ENCODE measurements at regions not wholly inside any gene's neighbourhood (a gene's known extent, or its start where the extent isn't known, plus 50 kb on each side); places are given as distances from the start of the nearest gene placed in this dataset.
A peak's percentile ranks its signal among the peaks of the same experiment; 100 is the strongest.

- WGBS, 2 donors = 83 to 87% methylated on average over 3 of the region's 3 CpGs
- peak in 1 of 2 donors; percentile 61 for DNase-seq (ENCODE audit: low spot score in 2 of 2)
- no peak overlapping the region for H3K4me3 ChIP-seq (ENCODE audit: low read depth, poor library complexity, severe bottlenecking)
- intact Hi-C loops (cut with DNase I; ENCODE audit: low total_unique reads) = no loop called here
- TF ChIP-seq POLR2A (IDR thresholded peaks at IDR 0.05) = no peak
- TF ChIP-seq, protein P1, sequence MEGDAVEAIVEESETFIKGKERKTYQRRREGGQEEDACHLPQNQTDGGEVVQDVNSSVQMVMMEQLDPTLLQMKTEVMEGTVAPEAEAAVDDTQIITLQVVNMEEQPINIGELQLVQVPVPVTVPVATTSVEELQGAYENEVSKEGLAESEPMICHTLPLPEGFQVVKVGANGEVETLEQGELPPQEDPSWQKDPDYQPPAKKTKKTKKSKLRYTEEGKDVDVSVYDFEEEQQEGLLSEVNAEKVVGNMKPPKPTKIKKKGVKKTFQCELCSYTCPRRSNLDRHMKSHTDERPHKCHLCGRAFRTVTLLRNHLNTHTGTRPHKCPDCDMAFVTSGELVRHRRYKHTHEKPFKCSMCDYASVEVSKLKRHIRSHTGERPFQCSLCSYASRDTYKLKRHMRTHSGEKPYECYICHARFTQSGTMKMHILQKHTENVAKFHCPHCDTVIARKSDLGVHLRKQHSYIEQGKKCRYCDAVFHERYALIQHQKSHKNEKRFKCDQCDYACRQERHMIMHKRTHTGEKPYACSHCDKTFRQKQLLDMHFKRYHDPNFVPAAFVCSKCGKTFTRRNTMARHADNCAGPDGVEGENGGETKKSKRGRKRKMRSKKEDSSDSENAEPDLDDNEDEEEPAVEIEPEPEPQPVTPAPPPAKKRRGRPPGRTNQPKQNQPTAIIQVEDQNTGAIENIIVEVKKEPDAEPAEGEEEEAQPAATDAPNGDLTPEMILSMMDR (IDR thresholded peaks at IDR 0.05) = no peak
Observed at GRCh38 chr2:236851187-236851586, 234.5 kb upstream of the COPS8 start.

- 39 to 58% methylated on average over 17 of the region's 17 CpGs for WGBS, 2 donors
- intact Hi-C loops (cut with DNase I; ENCODE audit: low total_unique reads) = no loop called here
- no peak overlapping the region for H3K4me3 ChIP-seq (ENCODE audit: low read depth, poor library complexity, severe bottlenecking)
- TF ChIP-seq POLR2A (IDR thresholded peaks at IDR 0.05) = no peak
- TF ChIP-seq, protein P1 (IDR thresholded peaks at IDR 0.05) = no peak
- peak in 1 of 2 donors; percentile 84 for DNase-seq (ENCODE audit: low spot score in 2 of 2)
Observed at GRCh38 chr2:236852100-236852976, 233.4 kb upstream of the COPS8 start.

DNA sequence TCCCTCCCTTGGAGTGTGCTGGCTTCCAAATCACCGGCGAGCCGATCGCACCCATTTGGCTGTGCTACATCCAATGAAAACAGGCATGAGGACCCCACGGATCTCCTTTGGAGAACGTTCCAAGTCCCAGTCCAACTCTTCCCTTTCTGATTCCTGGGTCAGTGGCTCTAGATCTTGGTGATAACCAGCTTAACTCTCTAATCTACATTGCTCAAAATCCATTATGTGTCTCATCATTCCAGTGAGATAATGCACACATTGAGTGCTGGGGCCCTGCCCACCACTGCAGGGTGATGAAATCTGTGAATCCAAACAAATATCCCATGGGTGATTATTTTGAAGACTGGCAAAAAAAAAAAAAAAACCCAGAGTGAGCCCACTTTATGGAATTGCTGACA lies 232.7 kb upstream of the COPS8 start:
- H3K4me3 ChIP-seq (ENCODE audit: low read depth, poor library complexity, severe bottlenecking) = no peak overlapping the region
- 81 to 83% methylated on average over 6 of the region's 6 CpGs for WGBS, 2 donors
- intact Hi-C loops (cut with DNase I; ENCODE audit: low total_unique reads) = no loop called here
- DNase-seq (ENCODE audit: low spot score in 2 of 2) = peak in 1 of 2 donors; percentile 46
- no peak for TF ChIP-seq POLR2A (IDR thresholded peaks at IDR 0.05)
- TF ChIP-seq, protein P1 (IDR thresholded peaks at IDR 0.05) = no peak

- DNase-seq (ENCODE audit: low spot score in 2 of 2) = peak in 1 of 2 donors; percentile 72
- TF ChIP-seq, protein P1 (IDR thresholded peaks at IDR 0.05) = no peak
- TF ChIP-seq POLR2A (IDR thresholded peaks at IDR 0.05) = no peak
- intact Hi-C loops (cut with DNase I; ENCODE audit: low total_unique reads) = no loop called here
- no peak overlapping the region for H3K4me3 ChIP-seq (ENCODE audit: low read depth, poor library complexity, severe bottlenecking)
- WGBS, 2 donors = 86 to 95% methylated on average over 13 of the region's 13 CpGs
Observed at GRCh38 chr2:236853585-236854051, 232.1 kb upstream of the COPS8 start.

DNA sequence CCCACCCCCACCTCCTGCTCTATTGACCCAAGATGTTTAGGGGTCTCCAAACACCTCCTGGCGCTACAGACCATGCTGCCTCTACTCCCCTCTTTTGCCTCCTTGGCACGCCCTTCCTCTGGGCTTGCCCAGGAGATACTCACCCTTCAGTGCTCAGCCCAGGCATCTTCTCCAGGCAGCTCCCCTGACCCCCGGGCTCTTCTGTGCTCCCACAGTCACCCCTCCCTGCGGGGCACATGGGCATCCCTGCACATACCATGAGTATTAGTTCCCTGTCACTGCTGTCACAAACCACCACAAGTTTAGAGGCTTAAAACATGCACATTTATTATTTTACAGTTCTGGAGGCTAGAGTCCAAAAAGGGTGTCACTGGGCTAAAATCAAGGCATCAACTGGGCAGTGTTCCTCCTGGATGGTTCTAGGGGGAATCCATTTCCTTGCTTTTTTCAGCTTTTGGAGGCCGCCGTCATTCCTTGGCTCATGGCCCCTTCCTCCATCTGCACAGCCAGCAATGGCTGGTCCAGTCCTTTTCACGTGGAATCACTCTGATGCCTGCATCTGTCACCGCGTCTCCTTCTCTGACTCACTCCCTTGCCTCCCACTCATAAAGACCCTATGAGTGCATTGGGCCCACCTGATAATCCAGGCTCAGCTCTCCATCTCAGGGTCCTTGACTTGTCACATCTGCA lies 230.4 kb upstream of the COPS8 start:
- no peak overlapping the region for H3K4me3 ChIP-seq (ENCODE audit: low read depth, poor library complexity, severe bottlenecking)
- intact Hi-C loops (cut with DNase I; ENCODE audit: low total_unique reads) = no loop called here
- peak in 1 of 2 donors; percentile 58 for DNase-seq (ENCODE audit: low spot score in 2 of 2)
- 94 to 95% methylated on average over 9 of the region's 9 CpGs for WGBS, 2 donors
- no peak for TF ChIP-seq POLR2A (IDR thresholded peaks at IDR 0.05)
- TF ChIP-seq, protein P1 (IDR thresholded peaks at IDR 0.05) = no peak
